ENCODE measurements at regions not wholly inside any gene's neighbourhood (a gene's known extent, or its start where the extent isn't known, plus 50 kb on each side); places are given as distances from the start of the nearest gene placed in this dataset. TPM values are rescaled to one million over a fixed set of nuclear protein-coding genes. Genes with fewer than 3 reads are reported as not detected.
"Not testable (repeated sequence)": the region's sequence is repeated elsewhere in the genome, so short reads cannot be mapped to it uniquely, and the experiment has no call there.

DNA sequence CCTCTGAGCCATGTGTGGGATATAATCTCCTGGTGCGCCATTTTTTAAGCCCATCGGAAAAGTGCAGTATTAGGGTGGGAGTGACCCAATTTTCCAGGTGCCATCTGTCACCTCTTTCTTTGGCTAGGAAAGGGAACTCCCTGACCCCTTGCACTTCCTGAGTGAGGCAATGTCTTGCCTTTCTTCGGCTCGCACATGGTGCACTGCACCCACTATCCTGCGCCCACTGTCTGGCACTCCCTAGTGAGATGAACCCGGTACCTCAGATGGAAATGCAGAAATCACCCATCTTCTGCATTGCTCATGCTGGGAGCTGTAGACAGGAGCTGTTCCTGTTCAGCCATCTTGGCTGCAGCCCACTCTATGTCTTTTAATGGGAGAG is 64.7 kb downstream of the OR13A1 start:
- H4K91ac ChIP-seq (ENCODE audit: insufficient read depth, low read depth, low read length); H3K9me1 ChIP-seq (ENCODE audit: insufficient read depth, low read length); dilution Hi-C loops (cut with HindIII; ENCODE audit: low sequenced_read_pairs, unreplicated experiment); H3K4me3 ChIP-seq (ENCODE audit: insufficient read depth, low read depth, low read length); H2BK15ac ChIP-seq (ENCODE audit: low read depth, low read length); H3K9ac ChIP-seq (ENCODE audit: low read depth, low read length); H3K4me1 ChIP-seq (ENCODE audit: control insufficient read depth, insufficient read depth, low read length); H4K5ac ChIP-seq (ENCODE audit: low read depth, low read length); ATAC-seq (ENCODE audit: low read depth); H4K8ac ChIP-seq (ENCODE audit: low read depth in 2 of 2, low read length in 2 of 2); H3K4ac ChIP-seq (ENCODE audit: low read depth, low read length); H2AK9ac ChIP-seq (replicated peaks; ENCODE audit: low read depth, low read length, poor library complexity); H2AK5ac ChIP-seq (ENCODE audit: low read depth, low read length); H2AFZ ChIP-seq (replicated peaks; ENCODE audit: low read length, poor library complexity); DNase-seq; H3K14ac ChIP-seq (replicated peaks; ENCODE audit: low read depth, low read length); H3K27ac ChIP-seq (ENCODE audit: insufficient read depth, low read length); H2BK20ac ChIP-seq (ENCODE audit: low read depth, low read length); H3K23ac ChIP-seq (ENCODE audit: low read depth, low read length); H3K27me3 ChIP-seq (ENCODE audit: control insufficient read depth, insufficient read depth, low read length); H4K20me1 ChIP-seq (ENCODE audit: insufficient read depth, low read length); in situ Hi-C loops (cut with MboI; ENCODE audit: low sequenced_read_pairs); BruUV-seq (replicated peaks); H2BK5ac ChIP-seq (ENCODE audit: low read depth, low read length, poor library complexity, severe bottlenecking); H3K36me3 ChIP-seq (ENCODE audit: control insufficient read depth, insufficient read depth, low read length); H3K18ac ChIP-seq (ENCODE audit: low read depth, low read length); H3K79me1 ChIP-seq (ENCODE audit: low read depth in 1 of 2, low read length in 2 of 2); H3K9me3 ChIP-seq (ENCODE audit: control insufficient read depth, insufficient read depth, low read length); H2BK120ac ChIP-seq (ENCODE audit: low read depth, low read length); H3K4me2 ChIP-seq (ENCODE audit: low read depth, low read length); POLR2A ChIA-PET (ENCODE audit: unreplicated experiment); H3K56ac ChIP-seq (ENCODE audit: extremely low read depth, insufficient read depth, low read length): not testable (repeated sequence)
- intact Hi-C loops (cut with micrococcal nuclease), result loop anchor here (1.0 kb wide), 1 partner anchor 318 kb away; no protein-coding TSS in a partner anchor
- WGBS, 2 experiments (ENCODE audit: extremely low coverage in 2 of 2, insufficient read length in 1 of 2), result no CpG with 5 or more reads among the region's 6 CpGs
- CTCF ChIA-PET, result interaction anchor here (0.6 to 1.4 kb wide), 7 partner anchors 10 to 1456 kb away, joined by 3 to 6 read pairs (median 4); no protein-coding TSS in a partner anchor

Small RNA genes in the stretch of these regions (microRNA-seq; reads per million reads assigned to microRNA genes)
- gene AL512324.1 (ENCODE audit: insufficient read depth, insufficient read length) (not detected), gene MIR3156-1 (ENCODE audit: insufficient read depth in 1 of 2, insufficient read length in 1 of 2, unreplicated experiment in 1 of 2) (0 reads per million in 2 experiments), gene RNU6-1207P (ENCODE audit: insufficient read depth, insufficient read length) (not detected)

Small RNA genes in the stretch of these regions (small RNA-seq; reads per million reads assigned to genes)
- gene AL512324.1 (0 reads per million in 5 experiments), gene MIR3156-1 (0 reads per million in 5 experiments), gene RNU6-1207P (0 reads per million in 5 experiments)
